ENCODE measurements at regions not wholly inside any gene's neighbourhood (a gene's known extent, or its start where the extent isn't known, plus 50 kb on each side); places are given as distances from the start of the nearest gene placed in this dataset.
"Not testable (repeated sequence)": the region's sequence is repeated elsewhere in the genome, so short reads cannot be mapped to it uniquely, and the experiment has no call there.

- Histone ChIP-seq H3K4me3 (ENCODE audit: low read depth in 2 of 2, low read length in 2 of 2) (no peak overlapping the region), H3K27me3 (ENCODE audit: control insufficient read depth, insufficient read depth, low read length) (no peaks in the 10 kb centered on the region), H3K27ac (ENCODE audit: low read length) (no peak overlapping the region), H3K36me3 (ENCODE audit: control insufficient read depth, insufficient read depth, low read length) (no peaks in the 10 kb centered on the region), H3K4me1 (ENCODE audit: control insufficient read depth, insufficient read depth, low read length) (no peaks in the 10 kb centered on the region), H3K9me3 (ENCODE audit: control insufficient read depth, insufficient read depth, low read depth, low read length) (no peaks in the 10 kb centered on the region)
- no peak for DNase-seq (ENCODE audit: low read depth, low spot score)
- intact Hi-C loops (cut with micrococcal nuclease; ENCODE audit: unreplicated experiment): no loop called here
- ATAC-seq: no peak
- in situ Hi-C loops (cut with HindIII; ENCODE audit: low pct_unique_long_range_greater_than_20kb, low sequenced_read_pairs): no loop called here
- TF ChIP-seq POLR2AphosphoS5 (IDR thresholded peaks at IDR 0.05; ENCODE audit: low read depth, low read length) (no peak), CTCF (IDR thresholded peaks at IDR 0.05) (no peak), SIN3A (IDR thresholded peaks at IDR 0.05; ENCODE audit: borderline replicate concordance, insufficient read depth, low read depth, low read length) (no peak), REST (IDR thresholded peaks at IDR 0.05; ENCODE audit: insufficient read depth in 1 of 2, low read depth in 2 of 2, low read length in 1 of 2) (no peak), TCF7L2 (IDR thresholded peaks at IDR 0.05; ENCODE audit: low read depth, low read length) (no peak)
- no TSS peak for BruUV-seq (replicated peaks)
- POLR2A ChIA-PET: no interaction called here
- CTCF ChIA-PET: no interaction called here
Measured at GRCh38 chr5:85428426-85428934, 1043.8 kb upstream of the EDIL3 start.

- H3K36me3 ChIP-seq (ENCODE audit: control insufficient read depth, insufficient read depth, low read length); in situ Hi-C loops (cut with HindIII; ENCODE audit: low pct_unique_long_range_greater_than_20kb, low sequenced_read_pairs); ATAC-seq; CTCF ChIA-PET; BruUV-seq (replicated peaks); H3K4me3 ChIP-seq (ENCODE audit: low read depth in 2 of 2, low read length in 2 of 2); H3K4me1 ChIP-seq (ENCODE audit: control insufficient read depth, insufficient read depth, low read length); DNase-seq (ENCODE audit: low read depth, low spot score); H3K27me3 ChIP-seq (ENCODE audit: control insufficient read depth, insufficient read depth, low read length); intact Hi-C loops (cut with micrococcal nuclease; ENCODE audit: unreplicated experiment); POLR2A ChIA-PET; H3K27ac ChIP-seq (ENCODE audit: low read length); H3K9me3 ChIP-seq (ENCODE audit: control insufficient read depth, insufficient read depth, low read depth, low read length): not testable (repeated sequence)
Measured at GRCh38 chr5:85431726-85432125, 1047.0 kb upstream of the EDIL3 start.

GRCh38 chr5:85441156-85441555 lies 1056.5 kb upstream of the EDIL3 start:
- intact Hi-C loops (cut with micrococcal nuclease; ENCODE audit: unreplicated experiment): no loop called here

More at GRCh38 chr5:85441156-85441555, 1056.5 kb upstream of the EDIL3 start:
- Histone ChIP-seq H3K36me3 (ENCODE audit: control insufficient read depth, insufficient read depth, low read length) (no peaks in the 10 kb centered on the region), H3K27ac (ENCODE audit: low read length) (no peak overlapping the region), H3K4me3 (ENCODE audit: low read depth in 2 of 2, low read length in 2 of 2) (no peak overlapping the region), H3K27me3 (ENCODE audit: control insufficient read depth, insufficient read depth, low read length) (no peaks in the 10 kb centered on the region), H3K4me1 (ENCODE audit: control insufficient read depth, insufficient read depth, low read length) (no peaks in the 10 kb centered on the region; the same call in 1 of the 2 replicates), H3K9me3 (ENCODE audit: control insufficient read depth, insufficient read depth, low read depth, low read length) (no peaks in the 10 kb centered on the region)
- no peak for DNase-seq (ENCODE audit: low read depth, low spot score)
- TF ChIP-seq SIN3A (IDR thresholded peaks at IDR 0.05; ENCODE audit: borderline replicate concordance, insufficient read depth, low read depth, low read length): no peak
- TF ChIP-seq REST (IDR thresholded peaks at IDR 0.05; ENCODE audit: insufficient read depth in 1 of 2, low read depth in 2 of 2, low read length in 1 of 2): no peak
- TF ChIP-seq CTCF (IDR thresholded peaks at IDR 0.05): no peak
- TF ChIP-seq POLR2AphosphoS5 (IDR thresholded peaks at IDR 0.05; ENCODE audit: low read depth, low read length): no peak
- no peak for TF ChIP-seq TCF7L2 (IDR thresholded peaks at IDR 0.05; ENCODE audit: low read depth, low read length)
- ChIA-PET CTCF (no interaction called here), POLR2A (no interaction called here)
- BruUV-seq (replicated peaks): no TSS peak
- ATAC-seq: no peak
- in situ Hi-C loops (cut with HindIII; ENCODE audit: low pct_unique_long_range_greater_than_20kb, low sequenced_read_pairs): no loop called here

All from Panc1 (cell line).